B cell (primary cell): ENCODE measurements at regions not wholly inside any gene's neighbourhood (a gene's known extent, or its start where the extent isn't known, plus 50 kb on each side); places are given as distances from the start of the nearest gene placed in this dataset.

Experiments
- ATAC-seq: fragments of 200-7000 bp; cut with Tn5 transposase; one replicate; pipeline ENCODE4 v1.10.0; 2021; ENCODE audit warnings: low read depth, mild to moderate bottlenecking, moderate number of reproducible peaks, moderate library complexity
- CTCF ChIA-PET: fragments of 350-600 bp; sonication (Branson Sonifier 250); formaldehyde crosslinking; loops from one replicate; lab custom pipeline; 2021; ENCODE audit warnings: antibody characterized with exemption, inconsistent platforms; lab: Charles Lee
- POLR2A ChIA-PET: fragments of 350-600 bp; sonication (Branson Sonifier 250); formaldehyde crosslinking; loops from one replicate; lab custom pipeline; 2021; ENCODE audit warnings: antibody characterized with exemption; lab: Charles Lee
- DNase-seq: peaks from one replicate; pipeline ENCODE4 v3.0.0; 2013
- H2AFZ ChIP-seq: 2 replicates; pipeline ENCODE4 v1.6.1; 2012; ENCODE audit warnings: mild to moderate bottlenecking, low read depth, low read length; ENCODE audit not compliant: insufficient read depth, poor library complexity, severe bottlenecking
- H3K27ac ChIP-seq, 2 donors: 1 replicate in 1 of 2; 2 replicates in 1 of 2; pipeline ENCODE4 v1.5.1; 2012 to 2013; ENCODE audit warnings: low read length in 2 of 2, mild to moderate bottlenecking in 2 of 2, moderate library complexity in 1 of 2
- H3K27me3 ChIP-seq, 4 experiments: fragments of 200-600 bp in 1 of 4; sonication (generic) in 1 of 4; replicated peaks in 1 of 4; 1 replicate in 2 of 4; 2 replicates in 2 of 4; pipeline versions ENCODE4 v1.6.1 to v1.7.0; 2013 to 2016; ENCODE audit warnings: low read length in 3 of 4, mild to moderate bottlenecking in 2 of 4, mixed read lengths in 1 of 4, moderate library complexity in 1 of 4; ENCODE audit not compliant: insufficient read depth in 4 of 4, control insufficient read depth in 3 of 4; ENCODE audit errors: control extremely low read depth in 1 of 4
- H3K36me3 ChIP-seq, 2 experiments: replicated peaks in 1 of 2; 1 replicate in 1 of 2; 2 replicates in 1 of 2; pipeline versions ENCODE4 v1.6.1 to v1.7.1; 2013; ENCODE audit warnings: low read length in 1 of 2; ENCODE audit not compliant: insufficient read depth in 2 of 2, control insufficient read depth in 1 of 2; ENCODE audit errors: control extremely low read depth in 1 of 2, extremely low read depth in 1 of 2
- H3K4me1 ChIP-seq, 2 donors: fragments of 200-600 bp in 1 of 2; sonication (generic) in 1 of 2; 1 replicate in 1 of 2; 2 replicates in 1 of 2; pipeline versions ENCODE4 v1.5.1 to v1.6.1; 2013 to 2017; ENCODE audit warnings: low read length in 2 of 2; ENCODE audit not compliant: control insufficient read depth in 2 of 2, insufficient read depth in 2 of 2
- H3K4me2 ChIP-seq: replicated peaks from 2 replicates; pipeline ENCODE3; 2012; ENCODE audit warnings: mild to moderate bottlenecking, low read depth, low read length; ENCODE audit not compliant: poor library complexity, severe bottlenecking
- H3K4me3 ChIP-seq, 5 experiments: fragments of 200-600 bp in 1 of 5; sonication (generic) in 1 of 5; 1 replicate in 3 of 5; 2 replicates in 2 of 5; pipeline versions ENCODE4 v1.5.1 to v1.7.0; 2011 to 2016; ENCODE audit warnings: low read length in 4 of 5, mild to moderate bottlenecking in 4 of 5, low read depth in 2 of 5, control low read depth in 1 of 5, moderate library complexity in 1 of 5; ENCODE audit not compliant: insufficient read depth in 1 of 5; ENCODE audit errors: control extremely low read depth in 1 of 5, extremely low read depth in 1 of 5
- H3K79me2 ChIP-seq: fragments of 200-600 bp; sonication (generic); one replicate; pipeline ENCODE4 v1.6.0; 2016; ENCODE audit warnings: low read length; ENCODE audit not compliant: control insufficient read depth, insufficient read depth
- H3K9ac ChIP-seq: fragments of 200-600 bp; sonication (generic); 2 replicates; pipeline ENCODE4 v1.6.1; 2017; ENCODE audit warnings: mild to moderate bottlenecking, low read length, moderate library complexity
- H3K9me3 ChIP-seq, 3 donors: one replicate each; pipeline versions ENCODE4 v1.6.1 to v1.7.1; 2013; ENCODE audit warnings: low read length in 2 of 3; ENCODE audit not compliant: control insufficient read depth in 2 of 3, insufficient read depth in 1 of 3; ENCODE audit errors: control extremely low read depth in 1 of 3
- H4K20me1 ChIP-seq: 2 replicates; pipeline ENCODE4 v1.6.0; 2012; ENCODE audit warnings: mild to moderate bottlenecking, low read length; ENCODE audit not compliant: insufficient read depth, control insufficient read depth, poor library complexity, severe bottlenecking
- H3K27ac Mint-ChIP-seq: one replicate; pipeline ENCODE4 v1.8.0; 2021; ENCODE audit warnings: mixed read lengths
- H3K27me3 Mint-ChIP-seq: one replicate; pipeline ENCODE4 v1.8.0; 2021; ENCODE audit warnings: mixed read lengths
- H3K4me1 Mint-ChIP-seq: one replicate; pipeline ENCODE4 v1.8.0; 2021; ENCODE audit warnings: mixed read lengths
- H3K4me3 Mint-ChIP-seq: one replicate; pipeline ENCODE4 v1.8.0; 2021; ENCODE audit warnings: mixed read lengths
- H3K9me3 Mint-ChIP-seq: one replicate; pipeline ENCODE4 v1.8.0; 2022; ENCODE audit warnings: mixed read lengths; ENCODE audit not compliant: insufficient read depth
- EZH2 ChIP-seq: IDR thresholded peaks from 2 replicates; pipeline ENCODE4 v1.6.1; 2012; ENCODE audit warnings: borderline replicate concordance, low read depth, mild to moderate bottlenecking, moderate library complexity, low read length; ENCODE audit not compliant: insufficient read depth, poor library complexity, severe bottlenecking
- WGBS: methylation state at CpG from one replicate; pipeline ENCODE4 v1.1.5; 2013; ENCODE audit warnings: missing lambda C conversion rate; ENCODE audit not compliant: insufficient coverage; 5-methylcytosine and 5-hydroxymethylcytosine counted together
- intact Hi-C: fragments of 100-400 bp; cut with micrococcal nuclease; formaldehyde crosslinking; loops from one replicate; pipeline ENCODE4 v1.10.0; 2022
- TF ChIP-seq, protein P1 (sequence below): fragments of 200-600 bp; IDR thresholded peaks from one replicate; pipeline ENCODE4 v1.8.0; 2022; ENCODE audit warnings: antibody characterized with exemption, mild to moderate bottlenecking

DNA sequence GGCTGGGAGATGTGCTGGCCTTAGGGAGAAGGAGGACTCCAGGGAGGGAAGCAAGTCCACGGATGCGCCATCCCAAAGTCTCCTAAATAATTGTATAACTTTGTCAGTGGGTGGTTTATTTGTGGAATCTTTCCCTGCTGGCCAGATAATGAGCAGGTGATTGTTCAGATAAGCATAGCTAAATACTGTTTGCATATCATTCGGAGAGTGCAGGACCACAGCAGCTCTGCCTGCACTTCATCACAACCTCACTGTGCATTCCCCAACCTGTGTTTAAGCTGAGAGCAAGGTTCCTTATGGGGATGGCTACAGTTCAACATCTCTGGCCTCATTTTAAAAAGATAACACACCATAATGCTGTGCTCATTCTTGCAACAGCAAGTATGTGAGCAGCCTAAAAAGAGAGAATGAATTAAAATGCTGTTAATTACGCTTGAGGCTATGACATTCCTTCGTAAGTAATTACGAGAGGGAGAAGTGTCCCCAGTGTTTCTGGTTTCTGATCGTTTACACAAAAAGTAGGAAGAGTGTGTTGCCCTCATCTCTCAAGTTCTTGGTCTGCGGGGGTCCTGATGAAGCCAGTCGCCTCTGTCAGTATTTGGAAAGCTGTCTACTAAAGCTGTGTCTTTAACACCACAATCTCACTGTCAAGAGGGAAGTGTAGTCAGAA, 272.0 kb upstream of the RORA start:
- WGBS = 92% methylated on average over 6 of the region's 9 CpGs
- CTCF ChIA-PET = no interaction called here
- TF ChIP-seq, protein P1, sequence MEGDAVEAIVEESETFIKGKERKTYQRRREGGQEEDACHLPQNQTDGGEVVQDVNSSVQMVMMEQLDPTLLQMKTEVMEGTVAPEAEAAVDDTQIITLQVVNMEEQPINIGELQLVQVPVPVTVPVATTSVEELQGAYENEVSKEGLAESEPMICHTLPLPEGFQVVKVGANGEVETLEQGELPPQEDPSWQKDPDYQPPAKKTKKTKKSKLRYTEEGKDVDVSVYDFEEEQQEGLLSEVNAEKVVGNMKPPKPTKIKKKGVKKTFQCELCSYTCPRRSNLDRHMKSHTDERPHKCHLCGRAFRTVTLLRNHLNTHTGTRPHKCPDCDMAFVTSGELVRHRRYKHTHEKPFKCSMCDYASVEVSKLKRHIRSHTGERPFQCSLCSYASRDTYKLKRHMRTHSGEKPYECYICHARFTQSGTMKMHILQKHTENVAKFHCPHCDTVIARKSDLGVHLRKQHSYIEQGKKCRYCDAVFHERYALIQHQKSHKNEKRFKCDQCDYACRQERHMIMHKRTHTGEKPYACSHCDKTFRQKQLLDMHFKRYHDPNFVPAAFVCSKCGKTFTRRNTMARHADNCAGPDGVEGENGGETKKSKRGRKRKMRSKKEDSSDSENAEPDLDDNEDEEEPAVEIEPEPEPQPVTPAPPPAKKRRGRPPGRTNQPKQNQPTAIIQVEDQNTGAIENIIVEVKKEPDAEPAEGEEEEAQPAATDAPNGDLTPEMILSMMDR = no peak
- no peak for TF ChIP-seq EZH2

GRCh38 chr15:61500523-61500922, 271.4 kb upstream of the RORA start:
- intact Hi-C loops = no loop called here
- H3K27me3 Mint-ChIP-seq = peaks cover 14% of the 10 kb centered on the region
- no peaks in the 10 kb centered on the region for H3K9me3 Mint-ChIP-seq
- H3K4me1 Mint-ChIP-seq = no peaks in the 10 kb centered on the region
- CTCF ChIA-PET = no interaction called here
- no peak overlapping the region for H3K4me3 Mint-ChIP-seq
- Histone ChIP-seq H3K79me2 (no peaks in the 10 kb centered on the region), H3K9ac (no peak overlapping the region), H3K4me2 (no peak overlapping the region), H3K9me3 (no peaks in the 10 kb centered on the region), H3K4me3 (no peak overlapping the region), H3K36me3 (no peaks in the 10 kb centered on the region), H2AFZ (no peak overlapping the region), H3K4me1 (no peaks in the 10 kb centered on the region), H4K20me1 (no peaks in the 10 kb centered on the region), H3K27ac (no peak overlapping the region), H3K27me3 (peaks cover 0 to 2% (median 0%) of the 10 kb centered on the region in 4 experiments)
- POLR2A ChIA-PET = no interaction called here
- ATAC-seq = no peak
- no peak for DNase-seq
- no peak overlapping the region for H3K27ac Mint-ChIP-seq
- TF ChIP-seq EZH2 = no peak
- TF ChIP-seq, protein P1 = no peak

More for the DNA sequence above, 272.0 kb upstream of the RORA start:
- no peaks in the 10 kb centered on the region for H3K79me2 ChIP-seq
- Mint-ChIP-seq H3K4me1 (no peaks in the 10 kb centered on the region), H3K27ac (no peak overlapping the region), H3K4me3 (no peak overlapping the region), H3K27me3 (peaks cover 14% of the 10 kb centered on the region), H3K9me3 (no peaks in the 10 kb centered on the region)
- peaks cover 0 to 2% (median 0%) of the 10 kb centered on the region in 4 experiments for H3K27me3 ChIP-seq
- no peak overlapping the region for H3K27ac ChIP-seq
- H3K9me3 ChIP-seq = no peaks in the 10 kb centered on the region
- ATAC-seq (no peak), DNase-seq (no peak)
- H2AFZ ChIP-seq = no peak overlapping the region
- H4K20me1 ChIP-seq = no peaks in the 10 kb centered on the region
- no peak overlapping the region for H3K9ac ChIP-seq
- intact Hi-C loops = no loop called here
- H3K4me1 ChIP-seq = no peaks in the 10 kb centered on the region
- H3K4me2 ChIP-seq = no peak overlapping the region
- no peak overlapping the region for H3K4me3 ChIP-seq
- POLR2A ChIA-PET = no interaction called here
- no peaks in the 10 kb centered on the region for H3K36me3 ChIP-seq
